HG02798 (cell line): ENCODE measurements at regions not wholly inside any gene's neighbourhood (a gene's known extent, or its start where the extent isn't known, plus 50 kb on each side); places are given as distances from the start of the nearest gene placed in this dataset.

Experiments used
- ATAC-seq: cut with Tn5 transposase; IDR thresholded peaks from one replicate; pipeline ENCODE4 v1.9.1; 2021; ENCODE audit warnings: mild to moderate bottlenecking; ENCODE audit not compliant: unreplicated experiment, poor library complexity

DNA sequence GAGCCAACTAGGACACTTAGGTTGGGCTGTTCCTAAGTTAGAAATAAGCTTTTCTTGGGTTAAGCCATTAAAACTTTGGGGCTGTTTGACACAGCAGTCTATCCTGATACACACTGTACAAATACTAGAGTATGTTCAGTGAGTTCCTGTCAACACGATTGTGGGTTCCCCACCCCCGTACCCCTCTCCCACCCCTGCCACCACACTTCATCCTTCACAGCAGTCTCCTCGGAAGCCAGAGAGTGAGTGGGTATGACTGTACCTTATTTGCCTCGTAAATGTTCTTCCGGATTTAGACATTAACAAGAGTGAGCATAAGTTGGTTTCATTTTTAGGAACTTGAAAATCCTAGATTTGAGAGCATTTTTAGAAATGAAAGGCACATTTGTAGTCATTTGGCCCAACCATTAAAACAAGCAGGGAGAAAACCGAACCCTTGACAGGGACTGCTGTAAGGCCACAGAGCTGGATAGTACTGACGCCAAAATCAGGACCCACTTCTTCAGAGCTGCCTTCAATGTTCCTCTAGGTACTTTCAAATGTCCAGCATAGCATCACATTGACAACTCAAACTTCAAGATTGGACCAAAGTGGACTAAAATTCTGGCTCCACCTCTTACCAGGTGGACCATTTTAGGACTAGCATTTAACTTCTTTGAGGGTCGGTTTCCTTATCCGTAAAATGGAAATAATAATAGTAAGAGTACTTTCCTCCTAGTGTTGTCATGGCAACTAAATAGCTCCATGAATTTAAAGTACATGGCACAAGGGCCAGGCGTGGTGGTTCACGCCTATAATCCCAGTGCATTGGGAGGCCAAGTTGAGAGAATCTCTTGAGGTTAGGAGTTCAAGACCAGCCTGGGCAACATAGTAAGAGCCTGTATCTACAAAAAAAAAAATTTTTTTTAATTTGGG, 166.3 kb upstream of the SERTAD2 start:
- peak; percentile 93 for ATAC-seq

DNA sequence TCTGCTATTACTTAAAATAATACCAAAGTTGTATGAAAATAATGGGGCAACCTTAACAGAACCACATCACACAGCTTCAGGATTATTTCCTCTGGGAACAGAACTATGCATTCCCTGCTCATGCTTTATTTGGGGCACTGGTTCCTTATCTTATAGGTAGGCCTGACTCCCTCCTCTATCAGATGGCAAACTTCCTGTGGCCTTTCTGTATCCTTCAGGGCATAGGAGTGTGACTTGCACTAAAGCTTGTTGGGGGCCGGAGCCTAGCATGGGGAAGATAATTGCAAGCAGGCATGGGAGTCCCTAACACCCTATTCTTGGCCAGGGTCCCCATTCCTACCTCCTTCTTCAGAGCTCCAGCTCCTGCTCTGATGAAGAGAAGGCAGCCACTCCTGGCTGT, 167.2 kb upstream of the SERTAD2 start:
- ATAC-seq = no peak

DNA sequence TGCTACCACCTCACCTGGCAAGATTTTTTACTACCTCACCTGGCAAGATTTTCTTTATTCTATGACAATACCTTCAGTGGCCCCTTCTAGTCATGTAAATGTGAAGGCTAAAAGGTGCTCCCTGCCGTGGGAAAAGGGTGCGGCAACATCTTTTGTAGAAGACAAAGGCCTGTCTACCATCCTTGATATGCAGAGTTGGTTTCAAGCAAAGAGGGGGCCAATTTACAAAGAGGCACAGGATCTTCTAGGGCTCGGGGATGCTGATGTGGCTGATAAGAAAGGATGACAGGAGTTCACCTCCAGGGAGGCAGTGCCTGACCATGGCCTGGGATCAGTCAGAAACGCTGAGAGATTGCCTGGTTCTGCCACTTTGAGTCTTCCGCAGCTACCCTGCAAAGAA, 165.4 kb upstream of the SLC1A4 start:
- ATAC-seq = no peak

DNA sequence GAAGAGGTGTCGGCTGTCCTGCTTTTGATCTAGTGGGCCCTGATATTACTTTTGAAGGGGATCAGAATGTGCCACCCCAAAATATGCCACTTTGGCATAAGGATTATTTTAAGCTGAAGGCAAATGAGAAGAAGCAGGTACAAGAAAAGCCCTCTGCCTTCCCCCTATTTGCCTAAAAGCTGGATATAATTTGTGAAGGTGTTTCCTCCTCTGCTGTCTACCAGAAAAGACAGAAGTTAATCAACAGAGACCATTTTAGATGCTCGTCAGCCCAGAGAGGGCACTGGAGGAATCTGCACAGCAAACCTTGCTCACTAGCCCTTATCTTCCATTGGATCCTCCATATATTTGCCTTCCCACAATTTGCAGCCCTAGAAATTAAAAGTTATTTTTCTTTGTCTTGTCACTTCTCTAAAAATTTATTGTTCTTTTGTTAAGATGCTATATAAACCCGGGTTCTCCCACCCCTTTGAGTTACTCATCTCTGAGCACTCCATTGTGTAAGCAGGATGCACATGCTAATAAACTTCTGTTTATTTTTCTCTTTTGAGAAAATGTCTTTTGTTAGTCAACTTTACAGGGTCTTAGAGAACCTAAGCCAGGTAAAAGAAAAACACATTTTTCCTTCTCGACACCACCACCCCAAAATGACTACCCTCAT, 163.2 kb upstream of the SLC1A4 start:
- ATAC-seq = no peak

DNA sequence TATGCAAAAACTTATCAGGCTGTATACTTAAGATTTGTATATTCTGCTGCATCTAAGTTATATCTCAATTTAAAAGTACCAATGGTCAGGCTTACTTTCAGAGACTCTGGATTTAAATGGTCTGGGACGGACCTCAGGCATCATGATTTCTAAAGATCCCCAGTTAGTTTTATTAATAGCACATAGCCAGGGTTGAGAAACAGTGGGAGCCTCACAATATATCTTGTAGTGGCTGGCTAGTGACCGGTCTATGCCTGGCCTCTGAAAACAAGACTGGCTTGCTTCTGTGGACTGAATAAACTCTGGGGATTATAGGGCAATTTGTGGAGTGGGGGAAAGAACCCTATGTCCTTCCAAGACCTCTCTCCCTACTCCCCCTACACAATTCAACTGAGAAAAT, 162.5 kb upstream of the SLC1A4 start:
- no peak for ATAC-seq

DNA sequence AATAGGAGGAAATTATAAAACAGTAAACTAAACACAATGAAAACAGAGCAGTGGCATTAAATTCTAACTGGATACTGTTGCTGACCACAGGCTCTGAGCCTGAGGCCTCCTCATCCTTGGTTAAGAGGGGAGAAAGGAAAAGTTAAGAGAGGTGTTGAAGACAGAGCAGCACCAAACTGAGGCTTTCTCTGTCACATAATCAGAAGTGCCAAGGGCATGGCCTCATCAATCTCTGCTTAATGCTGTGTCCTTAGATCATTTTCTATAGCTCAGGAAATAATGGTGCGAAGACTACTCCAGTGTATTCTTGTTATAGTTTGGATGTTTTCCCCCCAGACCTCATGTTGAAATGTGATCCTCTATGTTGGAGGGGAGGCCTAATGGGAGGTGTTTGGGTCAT, 160.9 kb upstream of the SLC1A4 start:
- no peak for ATAC-seq

DNA sequence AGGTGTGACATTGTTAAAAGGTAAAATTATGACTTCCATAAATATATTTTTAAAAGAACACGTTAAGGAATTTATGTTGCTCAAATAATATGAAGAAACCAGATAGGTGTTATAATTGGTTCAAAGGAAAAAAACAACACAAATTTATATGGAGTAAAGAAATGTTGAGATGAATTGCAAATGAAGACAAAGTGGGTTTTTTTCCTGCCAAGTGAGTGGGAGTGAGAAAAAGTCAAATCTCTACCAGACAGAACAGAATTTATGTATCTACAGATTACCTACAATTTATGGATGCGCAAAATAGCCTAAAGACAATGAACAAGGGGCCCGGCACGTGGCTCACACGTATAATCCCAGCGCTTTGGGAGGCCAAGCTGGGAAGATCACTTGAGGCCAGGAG, 159.7 kb upstream of the SLC1A4 start:
- ATAC-seq = no peak

DNA sequence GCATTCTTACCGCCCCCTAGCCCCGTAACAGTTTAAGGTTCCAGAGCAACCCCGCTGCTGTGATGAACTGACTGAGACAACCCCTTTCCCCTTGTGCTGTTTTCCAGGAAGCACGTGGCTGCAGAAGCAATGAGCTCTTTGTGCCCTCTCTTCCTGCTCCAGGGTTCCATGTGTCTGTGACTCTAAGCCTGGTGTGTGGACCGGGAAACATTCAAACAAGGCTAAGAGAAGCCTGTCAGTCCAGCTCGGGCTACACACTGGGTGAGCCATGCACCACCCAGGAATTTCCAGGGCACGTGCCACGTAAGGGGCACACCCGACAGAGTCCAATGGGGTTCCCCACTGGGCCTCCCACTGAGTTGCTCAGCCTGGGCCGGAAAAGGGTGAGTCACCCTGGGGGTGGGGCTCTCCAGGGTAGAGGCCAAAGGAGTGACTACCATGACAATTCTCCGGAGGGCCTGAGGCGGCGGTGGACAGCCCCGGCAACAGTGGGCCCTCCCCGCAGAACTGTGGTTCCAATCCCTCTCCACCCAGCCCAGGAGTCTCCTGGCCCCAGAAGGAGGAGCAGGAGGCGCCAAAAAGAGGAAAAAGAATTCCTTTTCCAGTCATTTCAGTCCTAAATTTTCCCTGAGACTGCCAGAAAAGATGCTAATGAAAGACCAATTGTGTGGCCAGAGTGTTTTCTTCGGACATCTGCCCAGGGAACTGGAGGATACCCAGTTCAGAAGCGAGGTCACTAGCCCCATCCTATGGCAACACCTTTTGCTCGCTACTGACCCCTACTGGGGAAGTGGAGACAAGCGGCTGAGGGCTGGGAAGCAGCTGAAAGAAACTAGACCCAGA, 157.8 kb upstream of the SLC1A4 start:
- peak; percentile 85 for ATAC-seq

DNA sequence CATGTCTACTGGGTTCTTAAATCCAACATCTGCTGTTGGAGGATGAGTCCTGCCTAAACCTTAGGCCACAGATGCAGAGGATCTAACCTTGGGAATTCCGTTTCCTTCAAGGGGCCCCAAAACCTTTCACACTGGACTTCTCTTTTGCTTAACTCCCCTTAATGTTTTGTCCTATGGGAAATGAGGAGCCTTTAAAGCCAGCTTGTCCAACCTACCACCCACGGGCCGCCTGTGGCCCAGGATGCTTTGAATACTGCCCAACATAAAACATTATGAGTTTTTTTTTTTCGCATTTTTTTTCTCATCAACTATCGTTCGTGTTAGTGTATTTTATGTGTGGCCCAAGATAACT, 157.2 kb upstream of the SLC1A4 start:
- ATAC-seq = no peak

DNA sequence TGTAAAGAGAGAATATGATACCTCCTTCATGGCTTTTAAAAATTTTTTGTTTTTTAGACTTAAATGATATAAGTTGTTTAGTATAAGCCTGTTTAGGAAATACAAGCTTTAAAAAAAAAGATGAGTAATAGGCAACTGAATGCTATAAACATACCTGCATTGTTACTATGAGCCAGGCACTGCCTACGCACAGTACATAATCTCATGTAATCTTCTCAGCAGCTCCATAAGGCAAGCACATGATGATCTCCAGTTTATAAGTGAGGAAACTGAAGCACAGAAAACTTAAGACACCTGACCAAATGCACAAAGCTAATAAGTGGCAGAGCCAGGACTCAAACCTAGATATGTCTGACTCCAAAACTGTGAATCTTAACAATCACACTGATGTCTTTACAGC, 156.3 kb upstream of the SLC1A4 start:
- no peak for ATAC-seq

DNA sequence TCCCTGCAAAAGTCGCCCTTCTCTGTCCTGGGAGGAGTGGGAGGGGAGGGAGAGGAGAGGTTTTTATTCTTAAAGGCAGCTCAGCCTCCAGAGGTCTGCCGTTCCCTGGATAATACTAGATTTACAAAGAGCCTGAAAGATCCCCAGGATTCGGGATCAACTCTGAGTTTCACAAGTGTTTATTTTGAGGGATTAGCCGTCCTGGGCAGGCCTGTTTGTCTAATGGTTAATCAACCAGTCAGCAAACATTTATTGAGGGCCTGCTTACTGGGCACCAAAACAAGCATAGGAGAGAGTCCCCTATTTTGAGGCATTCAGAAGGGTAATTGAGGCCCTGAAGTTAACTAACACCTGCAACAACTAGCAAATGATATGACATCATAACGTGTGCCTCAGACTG, 152.6 kb upstream of the SLC1A4 start:
- no peak for ATAC-seq

DNA sequence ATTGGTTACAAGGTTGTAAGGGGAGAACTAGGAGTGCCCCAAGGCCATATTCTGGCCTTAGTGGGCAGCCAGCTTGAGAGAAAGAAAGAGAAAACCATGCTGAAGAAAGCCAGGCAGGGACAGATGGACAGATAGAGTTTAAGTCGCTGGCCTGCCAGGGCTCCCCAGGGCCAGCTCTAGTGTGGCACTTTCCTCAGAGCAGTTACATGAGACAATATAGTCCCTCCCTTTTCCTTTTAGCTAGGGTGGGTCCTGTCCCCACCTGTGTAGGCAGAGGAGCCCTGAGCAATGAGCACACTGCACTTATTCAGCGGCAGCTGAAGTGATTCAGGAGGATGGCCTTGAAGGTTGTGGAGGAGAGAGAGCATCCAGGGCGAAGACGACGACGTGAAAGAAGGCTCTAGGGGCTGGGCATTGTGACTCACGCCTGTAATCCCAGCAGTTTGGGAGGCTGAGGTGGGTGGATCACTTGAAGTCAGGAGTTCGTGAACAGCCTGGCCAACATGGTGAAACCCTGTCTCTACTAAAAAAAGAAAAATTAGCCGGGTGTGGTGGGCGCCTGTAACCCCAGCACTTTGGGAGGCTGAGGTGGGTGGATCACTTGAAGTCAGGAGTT, 152.0 kb upstream of the SLC1A4 start:
- ATAC-seq = no peak

DNA sequence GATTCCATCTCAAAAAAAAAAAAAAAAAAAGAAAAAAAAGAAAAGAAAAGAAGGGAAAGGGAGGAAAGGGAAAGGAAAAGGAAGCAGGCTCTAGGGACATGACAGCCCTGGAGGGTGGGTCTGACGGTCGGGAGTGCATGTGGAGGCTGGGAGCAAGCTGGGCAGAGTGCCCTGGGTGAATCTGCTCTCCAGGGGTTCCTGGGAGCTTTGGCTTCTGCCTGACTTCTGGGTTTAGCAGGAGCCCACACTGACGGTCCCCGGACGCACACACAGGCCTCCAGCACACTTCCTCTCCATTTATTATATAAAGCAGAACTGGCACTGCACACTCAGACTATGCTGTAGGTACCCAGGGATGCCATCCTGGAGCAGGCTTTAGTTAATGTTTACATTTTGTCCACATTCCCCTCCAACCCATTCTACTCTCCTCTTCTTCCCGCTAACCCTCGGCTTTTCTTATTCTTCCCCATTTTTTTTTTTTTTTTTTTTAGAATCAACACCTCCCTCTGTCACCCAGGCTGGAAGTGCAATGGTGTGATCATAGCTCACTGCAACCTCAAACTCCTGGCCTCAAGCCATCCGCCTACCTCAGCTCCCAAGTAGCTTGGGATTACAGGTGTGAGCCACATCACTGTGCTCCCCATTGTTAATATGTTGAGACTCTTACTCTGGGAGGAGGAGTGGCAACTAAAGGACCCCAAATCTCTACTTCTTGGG, 151.1 kb upstream of the SLC1A4 start:
- no peak for ATAC-seq

DNA sequence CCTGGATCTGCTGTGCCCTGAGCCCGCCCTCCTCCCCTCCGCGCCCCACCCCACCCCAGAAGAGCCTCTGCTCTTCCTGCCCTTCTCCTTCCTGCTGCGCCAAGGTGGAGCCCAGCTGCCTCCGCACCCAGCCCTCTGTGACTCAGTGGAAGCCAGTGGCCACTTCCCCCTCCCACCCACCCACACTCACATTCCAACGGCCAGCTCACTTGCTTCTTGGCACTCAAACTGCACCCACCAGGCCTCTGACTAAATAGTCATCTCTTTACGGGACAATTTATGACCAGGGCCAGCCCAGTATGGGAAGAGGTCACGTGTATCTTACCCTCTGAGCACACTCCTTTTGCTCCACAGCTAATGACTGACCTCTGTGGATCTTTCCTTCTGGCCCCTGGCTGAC, 150.4 kb upstream of the SLC1A4 start:
- ATAC-seq = no peak

DNA sequence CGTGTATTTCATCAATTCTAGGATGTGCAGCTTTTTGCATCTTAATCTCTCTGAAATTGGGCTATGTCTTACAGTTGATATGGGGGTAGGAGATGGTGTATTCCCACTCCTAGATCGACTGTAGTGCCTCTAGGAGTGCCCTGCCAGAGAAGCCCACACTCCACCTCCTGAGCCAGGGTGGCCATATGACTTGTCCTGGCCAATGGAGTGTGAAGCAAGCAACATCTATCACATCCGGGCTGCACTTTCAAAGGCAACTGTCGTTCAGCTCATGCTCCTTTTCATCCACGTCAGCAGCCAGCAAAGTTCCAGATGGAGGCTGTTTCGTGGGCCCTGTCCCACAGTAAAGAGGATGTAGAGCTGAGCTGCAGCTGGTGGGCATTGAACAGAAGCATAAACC, 149.4 kb upstream of the SLC1A4 start:
- ATAC-seq = peak; percentile 91

DNA sequence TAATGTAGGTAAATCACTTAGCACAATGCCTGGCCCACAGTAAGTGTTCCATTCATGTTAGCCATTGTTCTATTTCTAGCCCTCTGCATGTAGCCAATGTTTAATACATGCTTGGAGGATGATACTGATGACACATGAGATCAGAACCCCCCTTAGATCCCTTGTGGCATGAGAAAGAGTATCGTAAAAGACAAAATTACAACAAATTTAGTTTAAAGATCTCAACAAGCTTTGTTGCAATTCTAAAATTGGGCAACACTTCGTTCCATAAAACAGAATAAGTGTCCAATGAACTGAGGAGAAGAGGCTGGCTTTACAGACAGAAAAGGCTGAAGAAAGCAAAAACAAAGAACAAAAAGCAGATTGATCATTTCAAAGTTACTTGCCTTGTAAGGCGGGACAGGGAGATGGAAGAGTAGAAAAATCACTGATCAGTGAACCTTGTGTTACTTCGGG, 148.7 kb upstream of the SLC1A4 start:
- ATAC-seq = peak; percentile 9

DNA sequence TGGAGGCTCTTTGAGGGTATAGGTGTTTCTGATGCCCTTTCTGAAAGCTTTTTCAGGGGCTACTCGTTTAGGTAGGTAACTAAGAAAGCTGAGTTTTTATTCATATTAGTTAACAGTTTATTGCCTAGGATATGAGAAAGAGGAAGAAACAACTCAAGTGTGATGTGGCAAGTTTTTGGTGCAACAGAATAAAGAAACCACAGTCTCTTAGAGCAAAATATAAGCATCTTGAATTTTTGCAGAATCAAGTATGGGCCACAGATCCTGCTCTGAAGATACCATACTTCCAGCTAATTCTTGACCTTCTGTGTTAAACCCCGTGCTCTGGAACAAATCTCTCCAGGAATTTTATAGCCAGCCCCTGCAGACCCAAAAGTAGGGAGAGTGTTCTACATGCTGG, 147.7 kb upstream of the SLC1A4 start:
- ATAC-seq = no peak

DNA sequence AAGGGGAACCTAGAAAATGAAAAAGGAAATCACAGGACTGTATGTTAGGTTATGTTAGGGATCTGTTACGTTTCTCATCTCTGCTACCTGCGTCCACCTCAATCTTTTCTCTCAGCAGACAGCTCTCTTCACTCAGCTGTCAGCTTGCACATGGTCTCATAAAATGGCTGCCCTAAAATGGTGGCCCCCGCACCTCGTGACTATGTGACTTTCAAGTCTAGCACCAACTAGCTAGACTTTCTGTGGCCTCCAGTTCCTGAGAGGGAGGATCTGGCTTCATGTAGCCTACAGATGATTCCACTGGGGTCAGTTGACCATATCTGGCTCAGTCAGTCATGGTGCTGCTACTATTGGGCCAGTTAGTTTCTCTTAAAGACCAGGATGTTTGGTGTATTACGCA, 147.2 kb upstream of the SLC1A4 start:
- no peak for ATAC-seq

DNA sequence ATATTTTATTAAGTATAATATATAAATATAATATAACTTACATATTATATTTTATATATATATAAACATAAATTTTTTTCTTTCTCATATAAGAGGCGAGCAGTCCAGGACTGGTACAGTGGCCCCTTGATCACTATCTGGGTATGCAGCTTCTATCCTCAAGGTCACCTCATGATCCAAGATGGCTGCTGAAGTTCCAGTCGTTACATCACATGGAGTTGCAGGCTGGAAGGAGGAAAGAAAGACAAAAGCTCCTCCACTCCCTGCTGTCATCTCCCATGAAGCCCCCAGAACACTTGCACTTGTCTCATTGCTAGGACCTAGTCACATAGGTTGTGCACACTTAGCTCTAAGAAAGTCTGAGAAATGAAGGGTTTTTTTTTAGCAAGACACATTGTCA, 145.1 kb upstream of the SLC1A4 start:
- ATAC-seq = no peak
